ENCODE measurements at regions not wholly inside any gene's neighbourhood (a gene's known extent, or its start where the extent isn't known, plus 50 kb on each side); places are given as distances from the start of the nearest gene placed in this dataset.

- no peak overlapping the region for H4K8ac ChIP-seq (replicated peaks; ENCODE audit: insufficient read length, low read depth, low read length)
- H3T11ph ChIP-seq (ENCODE audit: low read length), result no peak overlapping the region
- no peaks in the 10 kb centered on the region for H3K79me2 ChIP-seq (ENCODE audit: insufficient read depth, low read length)
- no peak overlapping the region for H3K4ac ChIP-seq (ENCODE audit: low read depth, low read length)
- Mint-ChIP-seq H3K27me3 (ENCODE audit: low read depth) (no peaks in the 10 kb centered on the region; the same call in 1 of the 2 replicates), H3K4me3 (no peak overlapping the region), H3K27ac (no peak overlapping the region), H3K36me3 (ENCODE audit: insufficient read depth in 1 of 3, low read depth in 3 of 3) (peaks cover 0 to 2% (median 1%) of the 10 kb centered on the region in 3 experiments; a peak in 4 of 7 replicates), H3K4me1 (peaks cover 13 to 14% of the 10 kb centered on the region in 2 experiments), H3K9me3 (peaks cover 4% of the 10 kb centered on the region in 2 experiments; a peak in 4 of 5 replicates)
- no peak overlapping the region for H3K14ac ChIP-seq (ENCODE audit: insufficient read depth, low read length)
- no peak for DNase-seq
- no peak overlapping the region for H2AFZ ChIP-seq (ENCODE audit: low read length)
- TF ChIP-seq CTCF (conservative IDR thresholded peaks at IDR 0.05), result no peak
- no peak overlapping the region for H3K56ac ChIP-seq (ENCODE audit: insufficient read length, low read depth, low read length)
- H4K5ac ChIP-seq (ENCODE audit: insufficient read length, low read depth, low read length), result no peak overlapping the region
- no peak overlapping the region for H3K27ac ChIP-seq (ENCODE audit: insufficient read length, low read depth, low read length)
- H3K4me2 ChIP-seq (ENCODE audit: insufficient read depth, insufficient read length, low read length), result no peak overlapping the region
- no peak overlapping the region for H3K9ac ChIP-seq (ENCODE audit: extremely low read depth, insufficient read length, low read length)
- H3K4me1 ChIP-seq (ENCODE audit: insufficient read depth, low read length), result no peaks in the 10 kb centered on the region
- WGBS (ENCODE audit: extremely low coverage, insufficient read length, low lambda C conversion rate), result no CpG with 5 or more reads among the region's 5 CpGs
- no peak overlapping the region for H3K18ac ChIP-seq (ENCODE audit: insufficient read length, low read depth, low read length)
- H4K20me1 ChIP-seq (ENCODE audit: control insufficient read depth, insufficient read depth, insufficient read length), result no peaks in the 10 kb centered on the region
- no peak overlapping the region for H2BK20ac ChIP-seq (ENCODE audit: low read depth, low read length, poor library complexity, severe bottlenecking)
- H2AK5ac ChIP-seq (ENCODE audit: insufficient read length, low read length), result no peak overlapping the region
- H4K91ac ChIP-seq (ENCODE audit: insufficient read length, low read depth, low read length), result no peak overlapping the region
- peaks cover 7% of the 10 kb centered on the region for H3K9me3 ChIP-seq (ENCODE audit: control insufficient read depth, low read depth, low read length)
- no peak overlapping the region for H2BK12ac ChIP-seq (ENCODE audit: insufficient read length, low read depth, low read length)
- no peak overlapping the region for H3K23ac ChIP-seq (ENCODE audit: insufficient read length, low read depth, low read length)
- no peak overlapping the region for H2BK120ac ChIP-seq (ENCODE audit: low read depth, low read length, poor library complexity, severe bottlenecking)
- H3K27me3 ChIP-seq (ENCODE audit: insufficient read depth, low read length), result no peaks in the 10 kb centered on the region; the same call in 1 of the 2 replicates
- no peak overlapping the region for H2BK5ac ChIP-seq (ENCODE audit: insufficient read length, low read length)
- no peaks in the 10 kb centered on the region for H3K23me2 ChIP-seq (ENCODE audit: insufficient read length, low read depth, low read length, poor library complexity, severe bottlenecking)
- H2BK15ac ChIP-seq (ENCODE audit: low read depth, low read length), result no peak overlapping the region
- no peaks in the 10 kb centered on the region for H3K79me1 ChIP-seq (ENCODE audit: insufficient read depth, low read depth, low read length, poor library complexity, severe bottlenecking)
Measured at GRCh38 chr9:108683245-108683644, 172.5 kb downstream of the ACTL7B start.
